HG02943 (cell line): ENCODE measurements at regions not wholly inside any gene's neighbourhood (a gene's known extent, or its start where the extent isn't known, plus 50 kb on each side); places are given as distances from the start of the nearest gene placed in this dataset.
"Not testable (repeated sequence)": the region's sequence is repeated elsewhere in the genome, so short reads cannot be mapped to it uniquely, and the experiment has no call there.

Experiments used
- ATAC-seq: cut with Tn5 transposase; IDR thresholded peaks from one replicate; pipeline ENCODE4 v1.9.1; 2021; ENCODE audit warnings: mild to moderate bottlenecking, low read depth, moderate library complexity; ENCODE audit not compliant: unreplicated experiment

DNA sequence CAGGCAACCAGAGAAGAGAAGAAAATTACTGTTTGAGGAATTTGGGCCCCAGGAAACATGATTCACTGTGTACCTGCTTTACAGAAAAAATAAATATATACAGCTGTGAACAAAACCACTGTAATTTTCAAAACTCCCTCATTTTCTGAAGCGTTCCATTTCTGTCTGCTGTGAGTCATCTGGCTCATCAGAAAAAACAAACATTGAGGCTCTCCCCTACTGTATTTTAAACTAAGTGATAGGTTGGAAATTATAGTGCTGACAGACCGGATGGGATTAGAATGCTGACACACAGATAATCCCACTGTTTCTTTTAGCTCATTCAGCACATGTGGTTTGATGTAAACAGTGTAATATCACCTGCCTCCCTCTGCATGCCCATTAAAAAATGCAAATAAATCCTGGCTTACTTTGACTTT is 847.0 kb downstream of the TRIML1 start:
- ATAC-seq, result no peak

DNA sequence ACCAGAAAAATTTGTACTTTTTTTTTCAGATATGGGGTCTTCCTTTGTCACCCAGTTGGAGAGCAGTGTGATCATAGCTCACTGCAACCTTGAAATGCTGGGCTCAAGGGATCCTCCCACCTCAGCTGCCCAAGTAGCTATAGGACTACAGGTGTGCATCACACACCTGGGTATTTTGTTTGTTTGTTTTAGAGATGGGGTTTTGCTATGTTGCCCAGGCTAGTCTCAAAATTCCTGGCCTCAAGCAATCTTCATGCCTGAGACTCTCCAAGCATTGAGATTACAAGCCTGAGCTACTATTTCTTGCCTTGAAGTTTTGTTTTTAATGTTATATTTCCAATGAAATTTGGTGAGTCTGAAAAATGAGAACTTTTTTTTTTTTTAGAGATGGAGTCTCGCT is 847.8 kb downstream of the TRIML1 start:
- ATAC-seq, result no peak

DNA sequence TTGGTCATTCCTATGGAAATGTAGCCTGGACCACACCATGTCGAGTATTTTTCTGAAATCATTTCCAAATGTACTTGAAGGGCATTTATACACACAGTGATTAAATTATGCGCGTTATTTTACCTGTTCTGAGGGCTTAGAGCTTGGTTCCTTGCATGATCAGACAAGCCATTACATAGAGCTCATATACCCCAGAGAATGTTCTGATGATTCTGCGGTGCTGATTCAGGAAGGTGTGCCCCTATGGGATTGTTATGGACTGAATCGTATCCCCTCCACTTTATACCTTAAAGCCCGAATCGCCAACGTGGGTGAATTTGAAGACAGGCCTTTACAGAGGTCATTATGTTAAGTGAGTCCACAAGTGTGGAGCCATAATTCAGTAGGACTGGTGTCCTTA is 848.9 kb downstream of the TRIML1 start:
- no peak for ATAC-seq

DNA sequence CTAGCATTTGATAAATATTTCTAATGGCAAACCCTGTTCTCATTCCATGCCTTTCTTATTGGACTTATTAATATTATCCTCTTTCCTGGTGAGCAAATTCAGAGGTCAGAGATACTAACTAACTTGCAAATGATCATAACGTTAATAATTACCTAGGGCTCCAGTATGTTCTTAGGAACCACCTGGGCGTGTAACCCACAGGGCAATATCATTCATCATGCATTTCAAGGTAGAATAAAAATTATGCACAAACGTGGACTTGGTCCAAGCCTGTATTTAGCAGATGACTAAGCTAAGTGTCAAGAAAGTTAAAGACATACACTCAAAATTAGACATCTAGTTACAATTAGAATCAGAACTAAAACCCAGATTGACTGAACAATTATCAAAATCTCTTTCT is 850.1 kb downstream of the TRIML1 start:
- ATAC-seq, result no peak

DNA sequence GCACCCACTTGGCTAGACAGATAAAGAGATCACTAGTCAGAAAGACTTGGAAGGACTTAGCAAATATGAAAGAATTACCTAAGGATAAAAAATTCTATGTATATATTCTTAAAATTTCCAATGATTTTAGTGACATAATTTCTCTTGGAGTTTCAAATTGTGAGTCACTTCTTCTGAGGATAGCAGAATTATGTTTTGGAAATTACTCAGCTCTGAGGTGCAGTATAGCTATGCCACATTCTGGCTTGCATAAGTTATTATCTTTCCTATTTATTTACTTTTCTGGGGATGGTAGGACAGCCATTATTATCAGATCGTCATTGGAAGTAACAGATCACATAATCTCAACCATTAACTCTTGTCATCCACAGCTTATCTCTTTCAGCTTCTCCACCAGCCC is 853.5 kb downstream of the TRIML1 start:
- ATAC-seq, result no peak

DNA sequence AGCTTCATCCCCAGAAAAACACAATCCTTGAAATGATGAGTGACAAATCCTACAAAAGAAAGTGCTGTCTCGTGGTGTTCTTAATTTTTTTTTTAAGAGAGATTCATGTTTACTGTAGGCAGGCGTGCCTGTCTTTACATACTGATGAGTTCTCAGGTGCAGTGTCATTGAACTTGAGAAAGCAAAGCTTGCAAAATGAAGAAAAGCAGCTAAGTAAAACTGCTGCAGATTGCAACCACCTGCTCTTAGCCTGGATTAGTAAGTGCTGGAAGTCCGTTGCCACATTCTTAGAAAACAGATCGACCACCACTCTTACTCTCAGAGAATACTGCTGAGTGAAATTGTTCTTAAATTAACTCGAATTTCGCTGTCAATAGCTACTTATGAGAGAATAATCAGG is 854.6 kb downstream of the TRIML1 start:
- no peak for ATAC-seq

DNA sequence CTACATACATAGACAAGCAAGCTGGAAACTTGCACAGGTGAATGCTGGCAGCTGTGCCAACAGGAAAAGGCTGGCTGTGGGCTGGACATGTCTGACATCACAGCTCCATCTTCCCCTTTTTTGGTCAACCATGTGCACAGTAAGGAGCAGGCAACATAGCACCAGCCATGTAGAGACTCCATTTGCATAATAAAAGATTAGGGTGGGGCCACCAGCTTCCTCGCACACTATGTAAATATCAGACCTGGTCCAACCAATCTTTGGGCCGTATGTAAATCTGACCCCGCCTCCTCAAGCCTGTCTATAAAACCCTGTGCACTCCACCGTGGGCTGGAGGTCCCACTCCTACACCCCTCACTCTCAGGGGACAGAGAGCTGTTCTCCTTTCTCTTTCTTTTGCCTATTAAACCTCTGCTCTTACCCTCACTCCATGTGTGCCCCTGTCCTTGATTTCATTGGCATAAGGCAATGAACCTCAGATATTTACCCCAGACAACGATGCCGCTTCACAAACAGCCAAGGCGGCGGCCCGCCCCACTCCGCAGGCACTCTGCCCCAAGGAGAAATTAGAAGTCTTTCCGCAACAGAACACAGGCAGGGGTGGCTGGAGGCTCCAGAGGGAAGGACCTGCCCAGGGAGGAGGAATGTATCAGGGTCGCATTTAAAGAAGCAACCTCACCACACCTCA is 862.2 kb downstream of the TRIML1 start:
- ATAC-seq, result no peak

DNA sequence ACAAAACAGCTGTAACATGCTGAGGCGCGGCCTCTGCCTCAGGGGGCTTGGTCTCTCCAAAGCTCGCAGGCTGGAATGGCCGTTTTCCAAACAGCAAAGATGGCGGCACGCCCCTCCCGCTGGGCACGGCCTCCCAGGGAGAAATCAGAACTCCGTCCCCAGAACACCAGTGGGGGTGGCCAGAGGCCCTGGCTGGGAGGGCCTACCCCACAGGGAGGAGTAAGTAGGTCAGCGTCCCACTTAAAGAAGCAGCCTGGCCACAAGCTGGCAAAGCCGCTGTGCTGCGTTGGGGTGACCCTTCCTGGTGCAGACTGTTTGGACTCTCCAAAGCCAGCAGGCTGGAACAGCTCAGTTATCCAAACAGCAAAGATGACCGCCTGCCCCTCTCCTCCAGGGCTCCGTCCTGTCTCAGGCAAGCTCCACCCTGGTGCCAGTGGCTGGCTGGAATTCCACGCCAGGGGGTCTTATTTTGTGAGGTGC is 862.8 kb downstream of the TRIML1 start:
- no peak for ATAC-seq

DNA sequence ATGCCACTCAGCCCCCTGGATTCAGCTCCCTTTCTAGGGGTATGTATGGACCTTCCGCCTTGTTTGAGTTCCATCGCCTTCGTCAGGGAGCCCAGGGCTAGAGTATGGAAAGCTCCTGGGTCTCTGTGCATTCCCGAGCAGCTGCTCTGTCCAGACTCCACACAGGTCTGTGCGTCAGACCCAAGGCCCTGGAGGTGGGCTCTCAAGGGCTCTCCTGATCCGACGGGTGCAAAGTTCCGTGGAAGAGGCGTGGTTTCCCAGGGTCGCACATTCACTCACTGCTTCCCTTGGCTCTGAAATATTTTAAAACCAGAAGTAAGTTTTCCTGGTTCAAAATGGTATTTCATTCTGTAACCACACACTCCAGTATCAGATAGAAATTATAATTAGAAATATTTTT is 863.2 kb downstream of the TRIML1 start:
- no peak for ATAC-seq

DNA sequence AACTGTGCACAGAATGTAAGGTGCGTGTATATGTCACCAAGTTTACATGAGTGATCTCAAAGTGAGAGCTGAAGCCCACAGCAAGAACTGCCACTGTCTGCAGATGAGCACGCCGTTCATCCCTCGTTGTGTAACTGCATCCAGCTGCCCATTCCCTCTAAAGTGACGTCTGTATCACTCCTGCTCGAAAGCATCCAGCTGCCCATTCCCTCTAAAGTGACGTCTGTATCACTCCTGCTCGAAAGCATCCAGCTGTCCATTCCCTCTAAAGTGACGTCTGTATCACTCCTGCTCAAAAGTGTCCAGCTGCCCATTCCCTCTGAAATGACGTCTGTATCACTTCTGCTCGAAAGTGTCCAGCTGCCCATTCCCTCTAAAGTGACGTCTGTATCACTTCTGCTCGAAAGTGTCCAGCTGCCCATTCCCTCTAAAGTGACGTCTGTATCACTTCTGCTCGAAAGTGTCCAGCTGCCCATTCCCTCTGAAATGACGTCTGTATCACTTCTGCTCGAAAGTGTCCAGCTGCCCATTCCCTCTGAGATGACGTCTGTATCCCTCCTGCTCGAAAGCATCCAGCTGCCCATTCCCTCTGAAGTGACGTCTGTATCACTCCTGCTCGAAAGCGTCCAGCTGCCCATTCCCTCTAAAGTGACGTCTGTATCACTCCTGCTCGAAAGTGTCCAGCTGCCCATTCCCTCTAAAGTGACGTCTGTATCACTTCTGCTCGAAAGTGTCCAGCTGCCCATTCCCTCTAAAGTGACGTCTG is 871.4 kb downstream of the TRIML1 start:
- not testable (repeated sequence) for ATAC-seq

DNA sequence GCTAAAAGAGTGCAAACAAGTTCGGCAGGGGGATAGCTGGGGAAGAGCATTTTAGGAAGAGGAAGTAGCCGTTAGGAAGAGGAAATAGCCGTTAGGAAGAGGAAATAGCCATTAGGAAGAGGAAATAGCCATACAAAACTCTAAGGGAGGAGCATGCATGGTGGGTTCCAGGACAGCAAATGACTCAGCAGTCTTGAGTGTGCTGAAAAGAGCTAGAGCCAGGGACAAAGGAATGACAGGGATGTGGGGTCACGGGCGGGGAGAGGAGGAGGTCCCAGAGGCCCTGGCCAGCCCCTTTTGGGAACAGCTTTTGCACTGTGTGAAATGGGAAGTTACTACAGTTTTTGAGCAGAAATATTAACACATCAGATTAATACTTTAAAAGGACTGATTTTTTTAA is 882.6 kb downstream of the TRIML1 start:
- no peak for ATAC-seq

DNA sequence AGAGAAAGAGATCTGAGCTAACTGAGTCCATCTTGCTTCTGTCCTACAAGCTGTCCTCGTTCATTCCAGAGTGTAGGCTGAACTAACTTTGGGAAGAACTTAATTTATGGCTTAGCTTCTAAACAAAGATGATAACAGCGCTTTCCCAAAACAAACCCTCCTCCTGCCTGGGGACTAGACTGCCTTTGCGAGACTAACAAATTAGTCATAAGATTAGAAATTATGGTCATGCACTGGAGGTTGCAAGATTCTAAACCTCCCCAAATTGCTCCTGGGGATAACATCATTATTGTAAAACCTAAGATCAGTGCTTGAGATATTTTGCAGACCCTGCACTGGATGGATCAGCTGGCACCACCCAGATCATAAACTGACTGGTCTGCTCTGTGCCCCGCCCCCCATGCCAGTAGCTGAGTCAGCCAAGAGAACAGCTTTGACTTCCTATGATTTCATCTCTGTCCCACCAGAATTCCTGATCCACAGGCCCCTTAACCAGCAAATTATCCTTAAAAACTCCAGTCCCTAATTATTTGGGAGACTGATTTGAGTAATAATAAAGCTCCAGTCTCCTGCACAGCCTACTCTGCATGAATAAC is 883.3 kb downstream of the TRIML1 start:
- ATAC-seq, result no peak

DNA sequence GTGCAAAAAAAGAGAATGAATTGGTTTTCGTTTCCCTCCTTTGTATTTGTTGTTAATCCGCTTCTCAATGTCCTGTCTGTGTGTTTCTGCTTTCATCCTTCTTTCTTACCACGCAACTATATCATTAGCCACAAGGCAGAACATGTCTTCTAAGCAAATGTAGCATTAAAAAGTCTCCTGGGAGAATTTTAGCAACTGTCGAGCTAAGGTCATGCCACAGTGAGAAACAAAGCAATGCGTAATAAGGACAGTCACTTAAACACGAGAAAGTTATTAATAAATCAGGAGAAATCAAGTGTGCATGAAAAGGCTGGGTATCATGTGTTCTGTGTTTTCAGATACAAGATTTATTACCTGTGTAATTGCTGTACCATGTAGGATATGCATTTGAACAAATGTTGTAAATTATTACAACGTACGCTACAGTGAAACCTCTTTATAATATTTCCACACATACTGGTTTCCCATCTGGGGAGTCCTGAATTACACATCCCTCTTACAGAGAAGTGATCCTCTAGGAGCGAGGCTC is 890.8 kb downstream of the TRIML1 start:
- no peak for ATAC-seq

DNA sequence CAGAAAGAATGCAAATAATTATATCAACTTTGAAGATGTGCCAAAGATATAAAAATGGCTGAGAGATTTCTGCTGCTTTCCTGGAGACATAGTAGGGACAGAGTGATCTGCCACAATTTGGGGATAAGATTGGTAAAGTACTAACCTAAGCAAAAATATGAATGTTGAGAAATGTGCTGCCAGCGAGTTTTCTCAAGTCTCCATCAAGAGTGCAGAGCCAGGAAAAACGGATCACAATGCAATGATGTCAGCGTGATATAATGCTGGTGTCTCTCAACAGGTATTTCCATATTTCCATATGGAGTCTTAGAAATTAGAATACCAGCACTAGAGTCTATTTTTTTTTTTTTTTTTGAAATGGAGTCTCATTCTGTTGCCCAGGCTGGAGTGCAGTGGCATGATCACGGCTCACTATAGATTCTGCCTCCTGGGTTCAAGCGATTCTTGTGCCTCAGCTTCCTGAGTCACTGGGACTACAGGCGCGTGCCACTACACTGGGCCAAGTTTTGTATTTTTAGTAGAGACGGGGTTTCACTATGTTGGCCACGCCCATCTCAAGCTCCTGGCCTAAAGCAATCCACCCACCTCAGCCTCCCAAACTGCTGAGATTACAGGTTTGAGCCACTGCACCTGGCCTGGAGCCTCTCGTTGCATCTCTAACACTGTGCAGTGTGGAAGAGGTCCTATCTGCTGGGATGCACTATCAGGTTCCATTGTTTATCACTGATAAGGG is 893.5 kb downstream of the TRIML1 start:
- no peak for ATAC-seq

DNA sequence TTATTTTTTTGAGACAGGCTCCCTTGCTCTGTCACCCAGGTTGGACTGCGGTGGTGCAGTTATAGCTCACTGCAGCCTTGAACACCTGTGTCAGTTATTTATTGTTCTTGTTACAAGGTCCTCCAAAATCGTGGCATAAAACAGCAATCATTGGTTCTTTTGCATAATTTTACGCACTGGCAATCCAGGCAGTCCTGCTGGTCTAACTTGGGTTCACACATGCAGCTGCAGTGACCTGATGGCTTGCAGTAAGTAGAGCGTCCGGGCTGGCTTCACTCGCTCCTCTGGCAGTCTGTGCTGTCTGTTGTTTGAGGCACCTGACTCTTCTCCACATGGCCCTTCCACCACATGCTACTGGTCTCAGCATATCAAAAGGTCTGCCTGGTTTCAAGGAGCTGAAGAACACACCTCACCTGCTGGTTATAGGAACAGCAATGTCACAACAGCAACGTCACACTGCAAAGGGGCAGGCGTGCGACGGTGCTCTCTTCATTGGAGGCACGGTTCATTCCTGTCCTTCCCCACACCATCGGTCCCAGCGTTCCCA is 894.6 kb downstream of the TRIML1 start:
- no peak for ATAC-seq

DNA sequence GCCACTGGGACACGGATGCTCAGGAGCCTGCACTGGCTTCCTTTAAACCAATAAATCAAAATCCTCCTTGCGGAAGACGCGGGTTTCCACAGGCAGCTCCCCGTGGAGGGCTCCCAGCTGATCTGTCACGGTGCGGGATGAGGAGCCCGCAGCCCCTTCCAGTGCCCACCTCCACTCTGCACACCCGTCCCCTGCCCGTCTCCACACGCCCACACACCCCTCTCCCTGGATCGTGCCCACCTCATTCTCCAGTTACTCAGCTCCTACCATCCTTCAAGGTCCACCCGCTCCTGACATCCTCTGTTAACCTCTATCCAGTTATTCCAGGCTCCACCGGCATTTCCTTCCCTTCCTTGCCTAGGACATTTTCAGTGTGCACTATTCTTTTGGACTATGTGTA is 895.9 kb downstream of the TRIML1 start:
- no peak for ATAC-seq

DNA sequence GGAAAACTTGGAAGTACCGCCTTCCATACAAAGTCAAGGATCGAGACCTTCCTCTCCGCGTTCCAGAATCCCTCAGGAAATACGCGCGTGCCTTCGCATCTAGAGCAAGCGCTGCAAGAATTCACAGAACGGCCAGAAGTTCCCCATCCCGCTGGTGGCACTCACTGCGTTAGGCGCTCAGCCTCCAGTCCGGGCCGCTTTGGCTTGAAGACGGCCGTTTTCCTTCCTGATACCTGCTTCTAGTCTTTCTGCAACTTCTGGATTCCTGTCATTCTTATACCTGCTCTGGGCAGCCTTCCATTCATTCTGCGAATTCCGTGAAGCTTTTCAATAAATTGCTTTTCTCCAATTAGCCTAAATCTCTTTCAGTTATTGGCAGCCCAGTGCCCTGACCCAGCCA is 896.4 kb downstream of the TRIML1 start:
- no peak for ATAC-seq

DNA sequence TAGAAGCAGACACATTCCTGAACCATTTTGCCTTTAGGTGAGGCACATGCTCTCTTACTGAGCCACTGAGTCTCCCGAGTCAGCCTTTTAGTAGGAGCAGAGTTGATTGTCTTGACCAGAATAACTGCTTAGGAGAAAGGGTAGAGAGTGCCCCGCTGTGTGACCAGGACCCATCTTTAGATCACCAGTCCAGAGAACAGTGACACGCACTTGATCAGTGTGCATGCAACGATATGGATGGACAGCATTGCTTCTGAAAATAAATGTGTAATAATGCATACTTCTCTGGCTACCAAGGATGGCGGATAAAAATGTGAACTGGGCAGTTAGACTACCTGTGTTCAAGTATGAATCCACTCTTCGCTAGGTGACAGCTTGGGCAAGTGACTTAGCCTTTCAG is 897.7 kb downstream of the TRIML1 start:
- no peak for ATAC-seq

DNA sequence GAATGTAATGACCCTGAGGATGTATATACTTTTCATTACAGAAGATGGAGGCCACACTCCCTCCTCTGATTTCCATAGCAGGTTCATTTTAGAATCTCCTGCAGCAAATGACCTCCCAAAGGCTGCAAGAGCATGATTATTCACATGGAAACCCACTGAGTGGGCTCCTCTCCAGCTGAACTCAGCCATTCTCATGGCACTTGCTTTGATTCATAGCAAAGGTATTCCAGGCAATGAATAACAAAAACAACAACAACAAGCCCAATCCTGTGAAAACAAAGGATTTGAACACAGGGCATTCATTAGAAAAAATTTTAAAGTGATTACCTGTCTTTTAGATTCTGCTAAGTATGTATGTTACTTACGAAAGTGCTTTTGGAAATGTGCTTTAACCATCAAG is 894.0 kb upstream of the FRG1 start:
- no peak for ATAC-seq

DNA sequence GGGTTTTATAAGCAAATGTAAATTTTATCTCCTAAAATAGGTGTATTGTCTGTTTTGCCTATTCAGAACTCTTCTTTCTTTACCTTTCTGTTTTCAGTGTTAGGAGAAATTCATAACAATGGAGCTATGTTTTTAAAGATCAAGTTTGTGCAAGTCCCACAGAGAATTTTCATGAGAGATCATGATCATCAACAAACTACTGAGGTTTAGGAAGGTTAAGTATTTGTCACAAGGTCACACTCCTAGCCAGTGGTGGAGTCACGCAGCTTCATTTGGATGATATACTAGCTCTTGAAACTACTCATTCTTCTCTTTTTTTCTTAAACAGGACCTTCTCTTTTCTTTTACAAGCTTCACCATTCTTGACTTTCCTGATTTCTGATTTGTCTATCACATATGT is 892.6 kb upstream of the FRG1 start:
- ATAC-seq, result no peak

DNA sequence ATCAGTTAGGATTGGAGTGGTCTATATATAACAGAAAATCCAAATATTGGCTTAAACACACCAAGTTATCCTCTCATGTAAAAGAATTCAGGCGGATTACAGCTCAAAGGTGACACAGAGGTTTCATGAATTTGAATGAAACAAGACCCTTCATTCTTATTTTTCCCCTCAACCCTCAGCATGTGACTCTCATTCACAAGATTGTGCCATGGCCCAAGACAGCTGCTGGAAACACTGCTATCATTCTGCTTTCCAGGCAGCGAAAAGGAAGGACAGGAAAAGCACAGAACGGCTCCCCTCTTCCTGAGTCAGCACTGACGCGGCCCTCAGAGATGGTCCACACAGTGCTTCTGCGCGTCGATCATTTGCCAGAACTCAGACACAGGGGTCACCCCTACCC is 891.0 kb upstream of the FRG1 start:
- no peak for ATAC-seq
